Adrenal gland (tissue), 5 donors: ENCODE measurements at regions not wholly inside any gene's neighbourhood (a gene's known extent, or its start where the extent isn't known, plus 50 kb on each side); places are given as distances from the start of the nearest gene placed in this dataset.

ENCODE experiments used
- POLR2A ChIP-seq, 2 donors: fragments of 450-650 bp; IDR thresholded peaks; one replicate each; pipeline ENCODE4 v1.6.1; 2017; ENCODE audit warnings: antibody characterized with exemption in 2 of 2, mild to moderate bottlenecking in 2 of 2, moderate library complexity in 1 of 2
- TF ChIP-seq, protein P1 (sequence below), 6 experiments: fragments of 450-650 bp in 4 of 6; fragments of 200-600 bp in 2 of 6; sonication (generic) in 1 of 6; IDR thresholded peaks; 1 replicate in 5 of 6; 2 replicates in 1 of 6; pipeline versions ENCODE4 v1.5.1 to v1.8.0; 2016 to 2021; ENCODE audit warnings: antibody characterized with exemption in 6 of 6, mild to moderate bottlenecking in 2 of 6, moderate library complexity in 1 of 6
- donor health status: DM: no; HTN: no; CAD: no.

DNA sequence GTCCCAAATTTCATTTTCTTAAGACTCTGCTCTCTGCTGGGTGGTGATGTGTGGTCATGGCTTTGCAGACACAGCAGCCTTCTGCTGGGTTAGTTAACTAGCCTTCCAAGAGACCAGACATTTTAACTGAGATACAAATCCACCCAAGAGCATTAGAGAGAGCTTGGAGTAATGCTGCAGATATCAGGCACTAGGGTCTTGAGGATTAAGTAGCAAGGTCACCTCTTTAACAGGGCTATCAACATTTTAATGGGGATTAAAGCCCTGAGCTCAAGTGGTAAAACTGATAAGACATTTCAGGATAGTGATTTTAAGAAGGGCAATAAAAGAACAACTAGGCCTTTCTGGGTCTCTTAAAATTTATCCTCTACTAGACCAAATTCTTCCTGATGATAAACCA, 461.2 kb downstream of the MEIS1 start:
- TF ChIP-seq POLR2A (IDR thresholded peaks at IDR 0.05): no peak
- TF ChIP-seq, protein P1, sequence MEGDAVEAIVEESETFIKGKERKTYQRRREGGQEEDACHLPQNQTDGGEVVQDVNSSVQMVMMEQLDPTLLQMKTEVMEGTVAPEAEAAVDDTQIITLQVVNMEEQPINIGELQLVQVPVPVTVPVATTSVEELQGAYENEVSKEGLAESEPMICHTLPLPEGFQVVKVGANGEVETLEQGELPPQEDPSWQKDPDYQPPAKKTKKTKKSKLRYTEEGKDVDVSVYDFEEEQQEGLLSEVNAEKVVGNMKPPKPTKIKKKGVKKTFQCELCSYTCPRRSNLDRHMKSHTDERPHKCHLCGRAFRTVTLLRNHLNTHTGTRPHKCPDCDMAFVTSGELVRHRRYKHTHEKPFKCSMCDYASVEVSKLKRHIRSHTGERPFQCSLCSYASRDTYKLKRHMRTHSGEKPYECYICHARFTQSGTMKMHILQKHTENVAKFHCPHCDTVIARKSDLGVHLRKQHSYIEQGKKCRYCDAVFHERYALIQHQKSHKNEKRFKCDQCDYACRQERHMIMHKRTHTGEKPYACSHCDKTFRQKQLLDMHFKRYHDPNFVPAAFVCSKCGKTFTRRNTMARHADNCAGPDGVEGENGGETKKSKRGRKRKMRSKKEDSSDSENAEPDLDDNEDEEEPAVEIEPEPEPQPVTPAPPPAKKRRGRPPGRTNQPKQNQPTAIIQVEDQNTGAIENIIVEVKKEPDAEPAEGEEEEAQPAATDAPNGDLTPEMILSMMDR (IDR thresholded peaks at IDR 0.05): no peak
